ENCODE measurements at regions not wholly inside any gene's neighbourhood (a gene's known extent, or its start where the extent isn't known, plus 50 kb on each side); places are given as distances from the start of the nearest gene placed in this dataset.

GRCh38 chr14:65881642-65882041, 469.1 kb downstream of the FUT8 start:
- Histone ChIP-seq H3K9me3 (no peaks in the 10 kb centered on the region), H3K27ac (no peak overlapping the region), H3K36me3 (no peaks in the 10 kb centered on the region), H3K4me3 (no peak overlapping the region), H3K4me1 (no peaks in the 10 kb centered on the region), H3K27me3 (no peaks in the 10 kb centered on the region)
- DNase-seq (ENCODE audit: low spot score in 2 of 2), result no peak
- intact Hi-C loops (cut with DNase I), result no loop called here
- no peak for TF ChIP-seq CTCF (IDR thresholded peaks at IDR 0.05)

GRCh38 chr14:65888677-65889076, 476.1 kb downstream of the FUT8 start:
- no peaks in the 10 kb centered on the region for H3K27me3 ChIP-seq
- no peak overlapping the region for H3K4me3 ChIP-seq
- H3K4me1 ChIP-seq, result no peaks in the 10 kb centered on the region
- no peak overlapping the region for H3K27ac ChIP-seq
- H3K9me3 ChIP-seq, result no peaks in the 10 kb centered on the region
- intact Hi-C loops (cut with DNase I), result no loop called here
- no peaks in the 10 kb centered on the region for H3K36me3 ChIP-seq
- TF ChIP-seq CTCF (IDR thresholded peaks at IDR 0.05), result no peak
- DNase-seq (ENCODE audit: low spot score in 2 of 2), result no peak

DNA sequence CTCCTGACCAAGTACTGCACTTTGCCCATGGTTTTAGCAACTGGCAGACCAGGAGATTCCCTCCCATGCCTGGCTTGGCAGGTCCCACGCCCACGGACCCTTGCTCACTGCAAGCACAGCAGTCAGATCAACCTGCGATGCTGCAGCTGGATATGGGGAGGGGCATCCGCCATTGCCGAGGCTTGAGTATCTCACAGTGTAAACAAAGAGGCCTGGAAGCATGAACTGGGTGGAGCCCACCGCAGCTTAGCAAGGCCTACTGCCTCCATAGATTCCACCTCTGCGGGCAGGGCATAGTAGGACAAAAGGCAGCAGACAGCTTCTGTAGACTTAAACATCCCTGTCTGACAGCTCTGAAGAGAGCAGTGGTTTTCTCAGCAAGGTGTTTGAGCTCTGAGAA, 479.8 kb downstream of the FUT8 start:
- TF ChIP-seq CTCF (IDR thresholded peaks at IDR 0.05), result no peak
- Histone ChIP-seq H3K27ac (no peak overlapping the region), H3K4me3 (no peak overlapping the region), H3K27me3 (no peaks in the 10 kb centered on the region), H3K9me3 (no peaks in the 10 kb centered on the region), H3K4me1 (no peaks in the 10 kb centered on the region), H3K36me3 (no peaks in the 10 kb centered on the region)
- DNase-seq (ENCODE audit: low spot score in 2 of 2), result no peak
- intact Hi-C loops (cut with DNase I), result no loop called here

DNA sequence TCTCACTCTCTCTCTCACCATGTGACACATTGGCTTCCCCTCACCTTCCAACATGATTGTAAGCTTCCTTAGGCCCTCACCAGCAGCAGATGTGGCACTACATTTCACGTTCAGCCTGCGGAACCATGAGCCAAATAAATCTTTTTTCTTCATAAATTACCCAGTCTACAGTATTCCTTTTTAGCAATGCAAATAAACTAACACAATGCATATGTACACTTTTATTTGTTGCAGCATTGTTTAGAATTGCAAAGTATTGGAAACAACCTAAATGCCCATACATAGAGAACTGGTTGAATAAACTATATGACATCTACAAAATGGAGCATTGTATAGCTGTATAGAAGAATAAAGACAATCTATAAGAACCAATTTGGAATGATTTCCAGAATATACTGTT, 487.6 kb downstream of the FUT8 start:
- no peaks in the 10 kb centered on the region for H3K27me3 ChIP-seq
- intact Hi-C loops (cut with DNase I), result no loop called here
- H3K9me3 ChIP-seq, result no peaks in the 10 kb centered on the region
- no peaks in the 10 kb centered on the region for H3K4me1 ChIP-seq
- H3K36me3 ChIP-seq, result no peaks in the 10 kb centered on the region
- no peak overlapping the region for H3K27ac ChIP-seq
- no peak overlapping the region for H3K4me3 ChIP-seq
- no peak for TF ChIP-seq CTCF (IDR thresholded peaks at IDR 0.05)
- no peak for DNase-seq (ENCODE audit: low spot score in 2 of 2)

DNA sequence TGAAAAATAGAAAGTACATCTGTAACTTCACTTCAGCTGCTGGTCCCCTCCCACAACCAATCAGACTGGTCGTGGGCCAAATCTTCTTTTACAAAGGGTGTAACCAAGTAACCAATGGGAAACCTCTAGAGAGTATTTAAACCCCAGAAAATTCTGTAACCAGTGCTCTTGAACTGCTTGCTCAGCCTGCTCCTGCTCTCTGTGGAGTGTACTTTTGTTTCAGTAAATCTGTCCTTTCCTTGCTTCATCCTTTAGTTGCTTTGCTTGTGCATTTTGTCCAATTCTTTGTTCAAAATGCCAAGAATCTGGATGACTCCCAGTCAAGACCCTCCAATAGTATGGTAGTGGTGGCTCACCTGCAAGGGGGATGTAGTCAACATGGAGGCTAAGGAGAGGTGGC, 489.1 kb downstream of the FUT8 start:
- Histone ChIP-seq H3K4me1 (no peaks in the 10 kb centered on the region), H3K36me3 (no peaks in the 10 kb centered on the region), H3K4me3 (no peak overlapping the region), H3K27ac (no peak overlapping the region), H3K9me3 (no peaks in the 10 kb centered on the region), H3K27me3 (no peaks in the 10 kb centered on the region)
- TF ChIP-seq CTCF (IDR thresholded peaks at IDR 0.05), result no peak
- DNase-seq (ENCODE audit: low spot score in 2 of 2), result no peak
- intact Hi-C loops (cut with DNase I), result no loop called here

GRCh38 chr14:65904988-65905387, 492.5 kb downstream of the FUT8 start:
- no peak for TF ChIP-seq CTCF (IDR thresholded peaks at IDR 0.05)
- intact Hi-C loops (cut with DNase I), result no loop called here

More at GRCh38 chr14:65904988-65905387, 492.5 kb downstream of the FUT8 start:
- no peak for DNase-seq (ENCODE audit: low spot score in 2 of 2)
- Histone ChIP-seq H3K4me3 (no peak overlapping the region), H3K36me3 (no peaks in the 10 kb centered on the region), H3K9me3 (no peaks in the 10 kb centered on the region), H3K27ac (no peak overlapping the region), H3K4me1 (no peaks in the 10 kb centered on the region), H3K27me3 (no peaks in the 10 kb centered on the region)

Data from ascending aorta (tissue), 2 donors.